Astrocyte (in vitro differentiated cells and primary cell): ENCODE measurements at regions not wholly inside any gene's neighbourhood (a gene's known extent, or its start where the extent isn't known, plus 50 kb on each side); places are given as distances from the start of the nearest gene placed in this dataset.
"Not testable (repeated sequence)": the region's sequence is repeated elsewhere in the genome, so short reads cannot be mapped to it uniquely, and the experiment has no call there.

Experiments
- CTCF ChIP-seq: IDR thresholded peaks from 2 replicates; pipeline ENCODE4 v1.5.1; 2011; ENCODE audit warnings: low read depth, mild to moderate bottlenecking, inconsistent platforms, low read length, moderate library complexity; ENCODE audit not compliant: insufficient read depth
- EZH2 ChIP-seq: IDR thresholded peaks from 2 replicates; pipeline ENCODE4 v1.6.1; 2012; ENCODE audit warnings: mild to moderate bottlenecking, low read length, inconsistent platforms; ENCODE audit not compliant: insufficient read depth

DNA sequence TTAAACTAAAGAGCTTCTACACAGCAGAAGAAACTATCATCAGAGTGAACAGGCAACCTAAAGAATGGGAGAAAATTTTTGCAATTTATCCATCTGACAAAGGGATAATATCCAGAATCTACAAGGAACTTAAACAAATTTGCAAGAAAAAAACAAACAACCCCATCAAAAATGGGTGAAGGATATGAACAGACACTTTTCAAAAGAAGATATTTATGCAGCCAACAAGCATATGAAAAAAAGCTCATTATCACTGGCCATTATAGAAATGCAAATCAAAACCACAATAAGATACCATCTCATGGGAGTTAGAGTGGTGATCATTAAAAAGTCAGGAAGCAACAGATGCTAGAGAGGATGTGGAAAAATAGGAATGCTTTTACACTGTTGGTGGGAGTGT lies 82.5 kb upstream of the GRIN3A start:
- not testable (repeated sequence) for TF ChIP-seq CTCF, EZH2
